Skeletal muscle cell (primary cell): ENCODE measurements at regions not wholly inside any gene's neighbourhood (a gene's known extent, or its start where the extent isn't known, plus 50 kb on each side); places are given as distances from the start of the nearest gene placed in this dataset.
"Not testable (repeated sequence)": the region's sequence is repeated elsewhere in the genome, so short reads cannot be mapped to it uniquely, and the experiment has no call there.

ENCODE experiments used
- DNase-seq: peaks from one replicate; pipeline ENCODE4 v3.0.0-alpha.2; 2010; ENCODE audit warnings: low read depth
- H3K4me3 ChIP-seq: 2 replicates; pipeline ENCODE4 v1.5.1; 2011; ENCODE audit warnings: low read depth, mild to moderate bottlenecking, control low read depth, low read length, moderate library complexity

DNA sequence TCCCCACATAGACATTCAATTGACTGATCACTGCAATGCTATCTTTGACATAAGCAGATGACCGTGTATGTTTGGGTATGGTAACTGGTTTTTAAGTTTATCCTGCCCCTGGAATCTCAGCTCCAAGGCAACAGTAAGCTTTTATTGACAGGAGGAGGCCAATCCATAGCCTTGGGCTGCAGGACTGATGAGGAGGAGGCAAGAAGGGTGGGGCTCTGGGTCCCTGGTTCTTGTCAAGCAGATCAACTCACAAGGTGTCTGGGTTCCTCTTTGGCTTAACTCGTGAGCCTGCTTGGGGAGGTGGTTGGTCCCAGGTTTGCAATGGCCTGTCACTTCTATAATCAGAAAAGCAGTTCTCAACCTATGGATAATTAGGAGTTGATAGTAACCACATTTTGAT, 113.2 kb upstream of the STX18 start:
- DNase-seq, result no peak
- H3K4me3 ChIP-seq, result no peak overlapping the region

- DNase-seq, result no peak
- no peak overlapping the region for H3K4me3 ChIP-seq
Measured at GRCh38 chr4:4651811-4652755, 110.2 kb upstream of the STX18 start.

GRCh38 chr4:4647041-4647440, 105.2 kb upstream of the STX18 start:
- H3K4me3 ChIP-seq, result no peak overlapping the region
- DNase-seq, result no peak

GRCh38 chr4:4645743-4646142, 103.9 kb upstream of the STX18 start:
- H3K4me3 ChIP-seq, result no peak overlapping the region
- no peak for DNase-seq

GRCh38 chr4:4644277-4644676, 102.4 kb upstream of the STX18 start:
- not testable (repeated sequence) for DNase-seq, H3K4me3 ChIP-seq

DNA sequence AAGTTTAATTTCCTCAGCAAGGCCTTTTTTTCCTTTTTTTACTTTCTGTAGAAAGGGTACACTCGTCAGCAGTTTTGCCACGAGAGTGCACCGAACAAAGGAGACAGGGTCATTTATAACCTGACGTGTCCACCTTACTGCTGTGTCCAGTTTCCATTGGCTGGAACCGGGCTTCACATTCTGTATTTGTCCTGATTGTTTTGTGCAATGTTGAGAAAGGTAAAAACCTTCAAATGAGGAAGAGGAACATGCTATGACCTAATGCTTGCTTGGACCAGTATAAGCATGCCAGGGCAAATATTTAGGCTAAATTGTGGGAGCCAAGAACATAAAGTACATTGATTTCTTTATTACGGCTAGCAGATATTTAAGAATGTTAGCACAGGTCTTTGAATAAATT, 101.9 kb upstream of the STX18 start:
- DNase-seq, H3K4me3 ChIP-seq: not testable (repeated sequence)

GRCh38 chr4:4643306-4643705, 101.5 kb upstream of the STX18 start:
- H3K4me3 ChIP-seq, result no peak overlapping the region
- no peak for DNase-seq

- DNase-seq, result no peak
- no peak overlapping the region for H3K4me3 ChIP-seq
Measured at GRCh38 chr4:4642496-4643000, 100.7 kb upstream of the STX18 start.

GRCh38 chr4:4641661-4642495, 100.0 kb upstream of the STX18 start:
- H3K4me3 ChIP-seq, result no peak overlapping the region

GRCh38 chr4:4641254-4641653, 99.4 kb upstream of the STX18 start:
- no peak for DNase-seq
- no peak overlapping the region for H3K4me3 ChIP-seq

More at GRCh38 chr4:4641661-4642495, 100.0 kb upstream of the STX18 start:
- no peak for DNase-seq

DNA sequence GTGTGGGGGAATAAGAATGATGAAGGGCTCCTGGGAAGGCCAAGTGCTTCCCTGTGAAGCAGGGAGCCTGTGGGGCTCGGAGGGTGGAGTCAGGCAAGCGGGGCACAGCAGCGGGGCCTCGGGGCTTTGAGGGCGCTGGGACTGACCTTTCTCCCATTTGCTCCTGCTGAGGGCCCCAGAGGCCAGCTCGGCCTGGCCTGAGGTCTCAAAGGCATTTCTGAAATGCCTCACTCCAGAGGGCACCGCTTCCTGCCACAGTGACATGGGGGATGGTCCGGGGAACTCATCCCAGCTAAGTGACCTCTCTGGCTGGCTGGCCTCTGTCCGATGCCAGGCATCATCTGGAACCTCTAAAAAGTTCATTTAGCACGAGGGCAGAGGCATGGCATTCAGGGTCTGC, 98.8 kb upstream of the STX18 start:
- H3K4me3 ChIP-seq, result no peak overlapping the region
- no peak for DNase-seq

GRCh38 chr4:4639370-4639769, 97.5 kb upstream of the STX18 start:
- DNase-seq, result no peak
- H3K4me3 ChIP-seq, result no peak overlapping the region

DNA sequence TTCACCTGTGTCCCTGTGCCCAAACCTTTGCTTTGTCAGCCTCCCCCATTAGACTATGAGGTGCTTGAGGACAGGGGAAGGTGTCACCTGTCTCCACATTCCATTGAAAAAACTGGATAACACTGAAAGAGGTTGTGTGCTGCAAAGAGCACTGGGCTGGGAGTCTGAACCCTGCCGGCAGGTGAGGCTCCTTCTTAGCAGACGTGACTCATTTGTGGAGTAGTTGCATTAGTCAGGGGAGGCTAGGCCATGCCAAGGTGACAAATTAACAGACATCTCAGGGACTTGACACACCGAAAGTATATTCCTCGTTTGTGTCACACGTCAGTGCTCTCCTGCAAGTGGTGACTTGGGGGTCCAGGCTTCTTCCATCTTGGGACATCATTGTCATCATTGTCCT, 95.9 kb upstream of the STX18 start:
- H3K4me3 ChIP-seq, result no peak overlapping the region
- no peak for DNase-seq

DNA sequence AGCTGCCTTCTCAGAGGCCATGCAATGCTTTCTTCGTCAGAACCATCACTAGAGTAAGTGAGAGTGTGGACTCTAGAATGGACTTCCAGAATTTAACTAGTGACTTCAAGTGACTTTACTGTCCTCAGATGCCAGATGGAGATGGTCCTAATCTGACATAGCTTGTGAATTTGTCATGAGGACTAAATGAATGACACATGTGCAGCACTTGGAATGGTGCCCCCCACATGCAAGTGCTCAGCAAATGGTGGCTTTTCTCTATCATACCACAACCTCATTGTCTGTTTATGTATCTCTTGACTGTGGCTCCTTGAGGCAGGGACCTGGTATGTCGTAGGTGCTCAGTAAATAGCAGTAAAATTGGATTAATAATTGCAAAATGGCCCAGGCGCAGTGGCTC, 91.6 kb upstream of the STX18 start:
- no peak overlapping the region for H3K4me3 ChIP-seq
- DNase-seq, result no peak

GRCh38 chr4:4631150-4631549, 89.3 kb upstream of the STX18 start:
- no peak for DNase-seq

DNA sequence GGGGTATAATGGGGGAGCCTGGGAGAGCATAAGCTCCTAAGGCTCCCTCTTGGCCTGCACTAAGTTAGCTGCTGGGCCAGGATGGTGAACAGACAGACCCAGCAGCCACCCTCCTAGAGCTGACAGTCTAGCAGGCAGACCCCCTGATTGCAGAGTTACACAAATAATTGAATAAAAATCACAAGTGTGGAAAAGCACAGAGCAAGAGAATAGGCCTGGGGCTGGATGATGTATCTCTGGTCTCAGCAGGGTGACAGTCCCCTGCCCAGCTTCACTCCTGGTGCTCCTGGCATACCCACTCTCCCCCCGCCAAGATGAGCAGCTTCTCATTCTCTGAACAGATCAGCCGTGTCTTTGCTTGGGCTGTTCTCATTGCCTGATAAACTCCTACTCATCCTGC, 86.1 kb upstream of the STX18 start:
- H3K4me3 ChIP-seq, result no peak overlapping the region
- DNase-seq, result no peak

More at GRCh38 chr4:4631150-4631549, 89.3 kb upstream of the STX18 start:
- H3K4me3 ChIP-seq, result no peak overlapping the region

GRCh38 chr4:4627111-4627510, 85.3 kb upstream of the STX18 start:
- DNase-seq, result no peak
- no peak overlapping the region for H3K4me3 ChIP-seq

GRCh38 chr4:4625488-4625887, 83.6 kb upstream of the STX18 start:
- H3K4me3 ChIP-seq, result no peak overlapping the region
- no peak for DNase-seq

- DNase-seq, result no peak
- no peak overlapping the region for H3K4me3 ChIP-seq
Measured at GRCh38 chr4:4624276-4624897, 82.5 kb upstream of the STX18 start.

GRCh38 chr4:4619821-4620220, 78.0 kb upstream of the STX18 start:
- no peak overlapping the region for H3K4me3 ChIP-seq
- DNase-seq, result no peak
